Stimulated activated CD4-positive, alpha-beta T cell treated with anti-CD3 and anti-CD28 coated beads, TNF-alpha, amount 100 ng/mL, for 4 hours (primary cell): ENCODE measurements at regions not wholly inside any gene's neighbourhood (a gene's known extent, or its start where the extent isn't known, plus 50 kb on each side); places are given as distances from the start of the nearest gene placed in this dataset.
"Not testable (repeated sequence)": the region's sequence is repeated elsewhere in the genome, so short reads cannot be mapped to it uniquely, and the experiment has no call there.

Experiments
- DNase-seq, 3 experiments: peaks; one replicate each; pipeline ENCODE4 v3.0.0-alpha.2; 2020; ENCODE audit warnings: low read depth in 3 of 3

GRCh38 chr9:85880507-85880906 lies 60.4 kb upstream of the NAA35 start:
- not testable (repeated sequence) for DNase-seq

GRCh38 chr9:85884256-85884655 lies 56.7 kb upstream of the NAA35 start:
- DNase-seq, result no peak

- no peak for DNase-seq
Measured at GRCh38 chr9:85890962-85891361, 50.0 kb upstream of the NAA35 start.
